ENCODE measurements at regions not wholly inside any gene's neighbourhood (a gene's known extent, or its start where the extent isn't known, plus 50 kb on each side); places are given as distances from the start of the nearest gene placed in this dataset.
"Not testable (repeated sequence)": the region's sequence is repeated elsewhere in the genome, so short reads cannot be mapped to it uniquely, and the experiment has no call there.

DNA sequence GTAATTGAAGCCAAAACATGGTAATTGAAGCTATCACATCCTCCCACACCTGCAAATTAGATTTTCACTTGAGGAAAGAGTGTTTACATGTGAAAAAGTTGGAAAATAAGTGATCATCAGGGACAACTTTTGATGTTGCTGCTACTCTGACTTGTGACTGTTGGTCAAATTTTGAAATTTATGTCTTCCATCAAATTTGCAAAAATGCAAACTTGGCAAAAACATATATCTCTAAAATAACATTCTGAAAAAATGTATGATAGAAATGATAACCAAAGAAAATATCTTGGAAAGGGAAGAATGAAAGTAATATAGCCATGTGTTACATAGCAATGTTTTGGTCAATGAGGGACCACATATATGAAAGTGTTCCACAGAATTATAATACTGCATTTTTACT, 703.9 kb upstream of the SEMA6D start:
- DNase-seq (ENCODE audit: low read depth in 2 of 3, low spot score in 2 of 3): no peak

DNA sequence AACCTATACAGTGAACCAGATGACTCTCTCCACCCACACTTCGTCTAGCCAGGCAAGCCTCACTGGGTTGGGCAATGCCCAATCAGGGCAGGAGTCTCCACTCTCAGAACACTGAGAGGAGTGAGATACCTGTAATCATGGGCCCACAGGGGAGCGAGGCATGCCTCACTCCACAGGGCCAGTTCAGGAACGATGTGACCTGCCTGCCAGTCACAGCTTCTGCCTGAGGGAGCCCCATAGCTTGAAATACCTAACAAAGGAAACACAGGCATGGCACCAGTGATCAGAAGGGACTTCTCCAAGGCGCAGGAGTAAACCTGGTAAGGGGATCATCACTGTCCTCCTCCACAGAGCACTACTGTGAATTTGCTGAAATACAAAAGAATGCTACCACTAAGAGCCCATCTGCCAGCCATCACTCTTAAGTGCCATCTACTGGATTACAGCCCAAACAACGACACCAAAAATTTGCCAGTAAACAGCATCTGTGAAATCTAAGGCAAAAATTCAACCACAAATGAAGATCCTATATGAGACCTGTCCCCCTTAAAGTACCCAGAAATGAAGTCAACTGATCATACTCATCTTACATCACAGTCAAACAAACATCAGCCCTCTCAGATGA, 689.9 kb upstream of the SEMA6D start:
- no peak for DNase-seq (ENCODE audit: low read depth in 2 of 3, low spot score in 2 of 3)

DNA sequence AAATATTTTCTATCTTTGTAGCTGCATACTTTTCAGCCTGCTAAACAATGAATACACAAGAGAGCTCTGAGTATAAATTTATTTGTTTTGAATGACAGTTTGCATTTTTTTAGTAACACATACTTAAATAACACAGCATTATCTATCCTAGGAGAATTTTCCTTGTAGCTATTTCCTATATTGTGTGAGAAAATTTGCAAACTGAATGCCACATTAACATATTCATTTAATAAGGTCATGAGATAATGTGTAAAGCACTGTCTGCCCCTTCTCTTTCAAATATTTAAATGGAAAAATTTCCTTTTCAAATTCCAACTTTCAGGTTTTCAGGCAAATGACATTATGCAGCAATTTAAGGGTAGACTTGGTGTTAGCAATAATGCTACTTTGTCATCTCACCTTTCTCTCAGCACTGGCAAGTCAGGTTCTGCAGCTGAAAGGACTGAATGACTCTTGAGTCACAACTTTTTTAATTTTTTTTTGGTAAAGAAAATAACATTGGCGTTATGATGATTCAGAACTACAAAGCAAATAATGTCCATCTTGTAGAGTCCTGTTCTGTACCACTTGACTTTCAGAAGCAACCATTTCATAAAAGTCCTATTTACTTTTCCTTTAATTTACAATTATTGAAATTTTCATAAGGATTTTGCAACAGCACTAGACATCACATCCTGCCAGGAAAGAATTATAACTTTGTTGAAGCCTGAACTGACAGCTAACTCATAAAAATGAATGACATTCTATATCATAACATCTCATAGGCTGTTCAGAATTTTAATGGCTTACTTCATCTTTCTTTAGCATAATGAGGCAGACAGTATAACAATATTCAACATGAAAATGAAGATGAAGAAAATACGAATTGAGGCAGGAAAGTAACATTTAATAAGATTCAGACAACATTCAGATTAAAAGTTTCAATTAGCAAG, 681.6 kb upstream of the SEMA6D start:
- DNase-seq (ENCODE audit: low read depth in 2 of 3, low spot score in 2 of 3): no peak

DNA sequence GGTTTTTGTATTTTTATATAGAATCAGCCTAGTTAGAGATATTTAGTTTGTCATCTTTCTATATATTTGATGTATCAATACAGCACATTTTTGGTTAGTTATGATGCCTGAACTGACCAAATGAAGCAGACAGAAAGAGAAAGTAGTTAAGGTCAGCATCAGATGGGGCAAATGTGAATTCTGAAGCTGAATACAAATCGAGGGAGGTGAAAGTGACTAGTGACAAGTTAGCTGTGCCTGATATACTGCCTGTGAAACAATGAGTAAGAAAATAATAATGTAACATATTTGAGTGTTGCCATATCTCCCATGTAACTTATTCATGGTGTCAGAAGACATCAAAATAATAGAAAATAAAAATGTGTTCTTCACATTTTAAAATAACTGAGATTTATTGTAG, 680.3 kb upstream of the SEMA6D start:
- DNase-seq (ENCODE audit: low read depth in 2 of 3, low spot score in 2 of 3): no peak

DNA sequence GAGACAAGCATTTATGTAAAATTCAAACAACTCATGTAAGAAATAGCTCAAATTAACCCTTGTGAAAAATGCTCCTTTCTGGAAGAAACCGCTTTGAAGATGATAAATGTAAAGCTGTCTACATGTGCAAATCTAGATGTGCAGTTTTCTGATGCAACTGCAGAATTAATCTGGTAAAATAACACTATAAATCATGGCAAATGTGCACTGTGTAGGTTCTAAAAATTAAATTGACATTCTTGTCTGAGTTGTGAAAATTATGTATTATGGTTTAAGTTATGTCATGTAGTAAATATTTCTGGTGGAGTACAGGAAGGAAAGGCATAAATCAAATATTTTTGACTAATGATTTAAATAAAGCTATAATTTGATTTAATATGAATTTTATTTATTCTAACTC, 678.1 kb upstream of the SEMA6D start:
- no peak for DNase-seq (ENCODE audit: low read depth in 2 of 3, low spot score in 2 of 3)

DNA sequence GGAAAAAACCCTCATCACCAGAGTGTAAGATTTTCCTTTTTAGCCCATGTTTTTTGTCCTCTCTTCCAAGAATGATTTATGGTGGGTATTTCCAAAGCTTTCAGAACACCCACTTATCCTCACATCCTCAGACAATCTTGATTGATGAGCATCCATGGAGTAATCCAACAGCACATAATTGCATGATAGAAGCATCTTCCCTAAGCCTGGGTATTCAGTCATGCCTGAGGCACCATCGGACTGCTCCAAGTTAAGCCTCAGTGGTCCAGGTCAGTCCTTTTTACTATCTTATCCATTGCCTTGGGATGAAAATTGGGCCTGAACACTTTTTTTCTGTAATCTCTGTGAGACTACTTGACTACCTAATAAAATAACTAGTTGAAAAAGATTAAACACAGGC, 676.0 kb upstream of the SEMA6D start:
- no peak for DNase-seq (ENCODE audit: low read depth in 2 of 3, low spot score in 2 of 3)

DNA sequence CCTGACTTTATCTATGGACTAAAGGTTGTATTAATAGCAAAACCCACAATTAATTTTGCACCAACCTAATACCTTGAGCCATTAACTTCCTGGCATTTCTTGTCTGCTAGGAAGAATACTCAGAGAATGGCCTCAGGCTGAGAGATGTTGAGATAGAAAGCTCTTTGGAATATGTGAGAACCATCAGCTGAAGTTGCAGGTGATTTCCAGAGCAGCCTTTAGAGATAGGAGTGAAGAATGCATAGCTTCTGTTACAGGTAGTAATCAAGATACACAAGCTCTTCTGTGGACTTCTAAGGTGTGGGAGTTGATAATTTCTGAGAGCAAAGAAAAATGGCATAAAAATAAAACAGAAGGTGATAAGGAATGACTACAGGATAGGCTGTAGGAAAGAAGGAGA, 669.3 kb upstream of the SEMA6D start:
- DNase-seq (ENCODE audit: low read depth in 2 of 3, low spot score in 2 of 3): not testable (repeated sequence)

DNA sequence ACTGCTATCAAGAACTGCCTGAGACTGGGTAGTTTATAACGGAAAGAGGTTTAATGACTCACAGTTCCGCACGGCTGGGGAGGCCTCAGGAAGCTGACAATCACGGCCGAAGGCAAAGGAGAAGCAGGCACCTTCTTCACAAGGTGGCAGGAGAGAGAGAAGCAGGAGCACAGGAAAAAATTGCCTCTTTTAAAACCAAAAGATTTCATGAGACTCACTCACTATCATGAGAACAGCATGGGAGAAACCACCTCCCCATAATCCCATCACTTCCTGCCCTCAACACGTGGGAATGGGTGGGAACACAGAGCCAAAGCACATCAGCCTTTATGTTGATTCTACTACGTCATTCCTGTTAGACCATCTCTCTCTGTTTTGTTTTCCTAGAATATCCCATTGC, 650.9 kb upstream of the SEMA6D start:
- DNase-seq (ENCODE audit: low read depth in 2 of 3, low spot score in 2 of 3): no peak

DNA sequence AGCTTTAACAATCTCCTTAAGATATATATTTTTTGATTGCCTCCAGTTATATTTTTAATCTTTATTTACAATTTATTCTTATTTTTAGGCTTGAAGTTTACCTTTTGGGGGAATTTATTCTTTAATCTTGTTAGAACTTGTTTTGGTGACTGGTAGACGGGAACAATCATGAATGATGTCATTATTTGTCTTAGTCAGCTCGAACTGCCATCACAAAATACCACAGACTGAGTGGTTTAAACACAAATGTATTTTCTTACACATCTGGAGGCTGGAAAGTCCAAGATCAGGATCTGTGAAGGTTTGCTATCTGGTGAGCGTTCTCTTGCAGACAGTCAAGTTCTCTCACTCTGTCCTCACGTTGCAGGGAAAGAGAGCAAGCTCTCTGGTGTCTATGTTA, 639.5 kb upstream of the SEMA6D start:
- DNase-seq (ENCODE audit: low read depth in 2 of 3, low spot score in 2 of 3): not testable (repeated sequence)

DNA sequence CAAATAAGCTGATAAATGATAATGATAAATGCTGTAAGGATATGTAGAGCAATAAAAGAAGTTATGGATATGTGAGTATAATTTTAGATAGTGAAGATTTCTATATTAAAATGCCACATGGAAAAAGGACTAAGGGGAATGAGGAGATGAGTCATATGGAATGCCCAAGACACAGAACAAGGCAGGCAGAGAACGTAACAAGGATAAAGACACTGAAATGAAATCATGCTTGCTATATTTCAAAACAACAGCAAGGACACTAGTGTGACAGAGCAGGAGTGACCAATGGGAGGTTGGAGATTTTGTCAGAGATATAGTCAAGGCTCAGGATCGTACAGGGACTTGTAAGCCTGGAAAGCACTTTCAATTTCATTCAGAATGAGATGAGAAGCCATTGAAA, 621.5 kb upstream of the SEMA6D start:
- DNase-seq (ENCODE audit: low read depth in 2 of 3, low spot score in 2 of 3): no peak

DNA sequence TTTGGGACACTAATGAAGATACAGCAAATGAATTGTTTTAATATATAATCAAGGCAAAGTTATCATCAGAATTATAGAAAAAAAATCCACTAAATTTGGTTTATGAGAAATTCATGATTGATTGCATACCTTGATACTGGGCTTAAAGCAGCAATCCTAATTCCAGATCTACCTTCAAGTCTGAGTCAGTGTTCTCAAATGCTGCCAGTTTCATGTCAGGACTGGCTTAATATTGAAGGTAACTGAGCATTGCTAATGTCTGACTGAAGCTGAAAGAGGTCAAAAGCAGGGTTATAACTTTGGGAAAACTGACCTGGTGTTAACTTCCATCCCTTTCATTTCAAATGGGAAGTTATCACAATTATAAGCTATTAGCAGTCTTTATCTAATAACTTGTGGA, 618.8 kb upstream of the SEMA6D start:
- DNase-seq (ENCODE audit: low read depth in 2 of 3, low spot score in 2 of 3): not testable (repeated sequence)

DNA sequence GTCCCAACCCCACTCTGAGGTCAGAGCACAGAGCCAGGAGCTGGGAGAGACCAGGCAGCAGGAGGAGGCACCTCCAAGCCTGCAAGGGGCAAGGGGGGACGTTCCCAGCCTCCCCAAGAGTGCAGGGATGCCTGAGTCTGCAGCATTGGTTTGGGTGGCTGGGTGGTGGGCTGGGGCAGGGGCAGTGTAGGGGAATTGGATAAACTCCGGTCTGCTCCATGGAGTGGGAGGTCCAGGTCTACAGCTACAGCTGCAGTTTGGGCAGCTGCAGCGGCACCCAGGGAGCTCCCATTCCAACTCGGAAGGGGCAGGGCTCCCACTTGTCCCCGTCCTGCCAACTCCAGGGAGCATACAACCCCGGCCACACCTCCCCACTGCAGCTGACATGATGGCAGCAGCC, 617.5 kb upstream of the SEMA6D start:
- DNase-seq (ENCODE audit: low read depth in 2 of 3, low spot score in 2 of 3): not testable (repeated sequence)

DNA sequence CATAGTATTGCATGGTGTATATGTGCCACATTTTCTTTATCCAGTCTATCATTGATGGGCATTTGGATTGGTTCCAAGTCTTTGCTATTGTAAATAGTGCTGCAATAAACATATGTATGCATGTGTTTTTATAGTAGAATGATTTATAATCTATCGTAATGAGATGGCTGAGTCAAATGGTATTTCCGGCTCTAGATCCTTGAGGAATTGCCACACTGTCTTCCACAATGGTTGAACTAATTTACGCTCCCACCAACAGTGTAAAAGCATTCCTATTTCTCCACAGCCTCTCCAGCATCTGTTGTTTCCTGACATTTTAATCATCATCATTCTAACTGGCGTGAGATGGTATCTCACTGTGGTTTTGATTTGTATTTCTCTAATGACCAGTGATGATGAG, 608.5 kb upstream of the SEMA6D start:
- DNase-seq (ENCODE audit: low read depth in 2 of 3, low spot score in 2 of 3): not testable (repeated sequence)

DNA sequence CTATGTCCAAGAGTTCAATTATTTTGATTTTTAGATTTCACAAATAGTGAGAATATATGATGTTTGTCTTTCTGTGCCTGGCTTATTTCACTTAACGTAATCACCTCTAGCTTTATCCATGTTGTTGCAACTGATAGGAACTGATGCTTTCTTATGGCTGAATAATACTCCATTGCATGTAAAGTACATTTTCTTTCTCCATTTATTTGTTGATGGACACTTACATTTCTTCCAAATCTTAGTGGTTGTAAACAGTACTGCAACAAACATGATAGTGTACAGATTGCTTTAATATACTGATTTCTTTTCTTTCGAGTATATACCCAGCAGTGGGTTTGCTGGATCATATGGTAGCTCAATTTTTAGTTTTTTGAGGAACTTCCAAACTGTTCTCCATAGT, 600.6 kb upstream of the SEMA6D start:
- DNase-seq (ENCODE audit: low read depth in 2 of 3, low spot score in 2 of 3): no peak

DNA sequence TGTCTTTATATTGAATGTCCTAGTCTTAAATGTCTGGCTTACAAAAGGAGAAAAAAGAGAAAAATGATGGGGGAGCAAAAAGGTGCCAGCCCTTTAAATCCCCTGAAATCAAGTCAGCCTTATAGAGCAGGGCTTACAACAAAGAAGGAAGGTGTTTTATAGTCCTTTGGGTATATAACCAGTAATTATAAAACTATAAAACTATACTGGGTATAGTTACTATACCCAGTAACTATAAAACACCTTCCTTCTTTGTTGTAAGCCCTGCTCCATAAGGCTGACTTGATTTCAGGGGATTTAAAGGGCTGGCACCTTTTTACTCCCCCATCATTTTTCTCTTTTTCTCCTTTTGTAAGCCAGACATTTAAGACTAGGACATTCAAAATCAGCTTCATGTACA, 598.0 kb upstream of the SEMA6D start:
- DNase-seq (ENCODE audit: low read depth in 2 of 3, low spot score in 2 of 3): no peak

DNA sequence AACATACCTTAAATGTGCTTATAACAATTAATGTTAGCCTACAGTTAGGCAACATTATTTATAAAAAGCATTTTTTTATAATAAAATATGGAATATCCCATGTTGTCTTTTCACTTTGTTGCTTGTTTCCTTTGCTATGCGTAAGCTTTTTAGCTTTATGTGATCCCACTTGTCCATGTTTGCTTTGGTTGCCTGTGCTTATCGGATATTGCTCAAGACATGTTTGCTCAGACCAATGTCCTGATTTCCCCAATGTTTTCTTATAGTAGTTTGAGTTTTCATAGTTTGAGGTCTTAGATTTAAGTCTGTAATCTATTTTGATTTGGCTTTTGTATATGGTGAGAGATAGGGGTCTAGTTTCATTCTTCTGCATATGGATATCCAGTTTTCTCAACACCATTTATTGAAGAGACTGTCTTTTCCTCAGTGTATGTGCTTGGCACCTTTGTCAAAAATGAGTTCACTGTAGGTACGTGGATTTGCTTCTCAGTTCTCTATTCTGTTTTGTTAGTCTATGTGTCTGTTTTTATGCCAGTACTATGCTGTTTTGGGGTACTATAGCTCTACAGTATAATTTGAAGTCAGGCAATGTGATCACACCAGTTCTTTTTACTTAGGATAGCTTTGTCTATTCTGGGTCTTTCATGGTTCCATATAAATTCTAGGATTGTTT, 592.7 kb upstream of the SEMA6D start:
- DNase-seq (ENCODE audit: low read depth in 2 of 3, low spot score in 2 of 3): no peak

DNA sequence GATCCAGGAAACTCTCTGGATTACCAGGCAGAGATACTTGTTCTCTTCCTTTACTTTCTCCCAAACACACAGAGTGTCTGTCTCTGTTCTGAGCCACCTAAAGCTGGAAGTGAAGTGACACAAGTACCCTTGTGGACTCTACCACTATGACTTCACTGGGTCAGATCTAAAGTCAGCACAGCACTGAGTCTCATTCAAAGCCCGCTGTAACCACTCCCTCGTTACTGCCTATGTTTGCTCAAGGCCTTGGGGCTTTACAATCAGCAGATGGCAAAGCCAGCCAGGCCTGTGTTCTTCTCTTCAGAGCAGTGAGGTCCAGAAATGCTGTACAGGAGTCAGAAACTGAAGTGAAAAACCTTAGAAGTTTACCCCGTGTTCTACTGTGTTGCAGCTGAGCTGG, 588.3 kb upstream of the SEMA6D start:
- DNase-seq (ENCODE audit: low read depth in 2 of 3, low spot score in 2 of 3): no peak

DNA sequence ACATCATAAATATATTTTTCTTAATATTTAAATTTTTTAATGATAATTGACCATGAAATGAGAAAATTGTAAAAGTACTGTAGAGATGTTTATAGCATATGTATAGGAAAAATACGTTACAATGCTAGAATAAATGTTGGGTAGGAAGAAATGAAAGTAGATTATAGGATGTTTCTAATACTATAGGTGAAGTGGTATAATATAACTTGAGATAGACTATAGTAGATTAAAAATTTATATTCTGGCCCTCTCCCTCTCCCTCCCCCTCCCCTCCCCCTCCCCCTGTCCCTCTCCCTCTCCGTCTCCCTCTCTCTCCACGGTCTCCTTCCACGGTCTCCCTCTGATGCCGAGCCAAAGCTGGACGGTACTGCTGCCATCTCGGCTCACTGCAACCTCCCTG, 585.9 kb upstream of the SEMA6D start:
- not testable (repeated sequence) for DNase-seq (ENCODE audit: low read depth in 2 of 3, low spot score in 2 of 3)

DNA sequence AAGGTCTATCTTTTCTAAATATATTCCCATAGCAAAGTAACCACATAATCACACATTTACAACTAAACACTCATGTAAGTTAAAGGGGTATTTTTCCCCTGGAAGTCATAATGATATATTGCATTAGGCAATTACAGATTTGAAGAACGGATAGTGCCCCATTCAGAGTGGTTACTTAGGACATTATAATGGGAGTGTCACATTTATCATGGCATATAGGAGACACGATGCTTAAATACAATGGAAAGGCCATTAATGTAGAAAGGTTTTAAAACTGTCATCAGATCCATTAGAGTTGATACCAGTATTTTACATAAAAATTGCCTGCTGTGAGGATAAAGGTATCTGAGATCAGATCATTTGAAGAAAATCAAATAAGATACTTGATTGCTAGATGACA, 582.0 kb upstream of the SEMA6D start:
- DNase-seq (ENCODE audit: low read depth in 2 of 3, low spot score in 2 of 3): no peak

DNA sequence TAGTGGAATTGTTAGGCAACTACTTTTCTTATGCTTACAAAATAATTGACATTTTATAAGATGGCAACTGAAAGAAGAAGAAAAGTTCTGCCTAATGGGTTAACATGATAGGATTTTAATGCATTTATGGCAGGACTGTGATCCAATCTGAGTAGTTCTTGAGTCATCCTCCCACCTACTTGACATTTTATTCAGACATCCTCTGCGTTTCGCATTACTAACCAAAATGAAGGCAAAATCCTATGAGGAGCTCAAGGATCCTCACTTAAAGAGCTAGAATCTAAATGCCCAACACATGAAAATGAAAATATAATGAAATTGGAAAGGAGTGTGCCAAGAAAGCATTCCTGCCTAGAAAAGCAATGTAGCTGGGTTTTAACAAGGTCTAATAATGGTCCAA, 581.1 kb upstream of the SEMA6D start:
- no peak for DNase-seq (ENCODE audit: low read depth in 2 of 3, low spot score in 2 of 3)

DNA sequence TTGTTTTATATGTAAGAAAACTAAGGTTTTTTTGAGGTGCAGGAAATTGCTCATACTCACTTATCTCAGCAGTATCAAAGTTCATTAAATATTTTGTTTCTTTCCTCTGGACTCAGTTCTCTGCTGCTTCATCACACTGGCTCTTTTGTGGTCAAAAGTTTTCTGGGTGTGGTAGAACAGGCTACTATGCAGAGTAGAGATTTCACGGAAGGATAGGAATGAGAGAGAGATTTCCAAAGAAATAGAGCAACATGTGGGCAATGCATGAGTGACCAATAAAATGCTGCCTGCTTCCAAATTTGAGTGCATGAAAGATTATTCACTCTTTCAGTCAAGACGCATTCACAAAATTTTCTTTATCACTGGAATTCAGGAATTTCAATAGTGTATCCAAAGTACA, 577.3 kb upstream of the SEMA6D start:
- no peak for DNase-seq (ENCODE audit: low read depth in 2 of 3, low spot score in 2 of 3)

DNA sequence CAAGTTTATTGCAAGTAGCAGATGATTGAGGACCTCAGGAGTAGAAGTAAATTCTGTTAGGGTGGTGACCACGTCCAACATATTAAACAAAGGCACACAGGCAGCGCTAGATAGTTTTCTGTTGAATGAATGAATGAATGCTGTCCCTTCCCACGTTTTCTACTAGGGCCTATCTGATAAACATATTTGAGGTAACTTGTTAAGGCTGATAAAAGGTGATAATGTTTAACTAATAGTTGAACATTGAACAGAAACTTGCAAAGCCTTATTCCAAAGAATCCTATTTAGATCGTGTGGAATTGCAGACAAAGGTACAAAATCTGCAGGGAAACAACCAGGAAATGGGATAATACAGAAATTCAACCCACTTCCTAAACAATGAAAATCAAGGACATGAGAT, 559.5 kb upstream of the SEMA6D start:
- no peak for DNase-seq (ENCODE audit: low read depth in 2 of 3, low spot score in 2 of 3)
